Esophagus squamous epithelium (tissue), 4 donors: ENCODE measurements at regions not wholly inside any gene's neighbourhood (a gene's known extent, or its start where the extent isn't known, plus 50 kb on each side); places are given as distances from the start of the nearest gene placed in this dataset.

Source experiments
- POLR2A ChIP-seq, 4 donors: fragments of 450-650 bp; IDR thresholded peaks; one replicate each; pipeline ENCODE4 v1.6.1; 2017; ENCODE audit warnings: antibody characterized with exemption in 4 of 4, mild to moderate bottlenecking in 4 of 4, moderate library complexity in 3 of 4
- TF ChIP-seq, protein P1 (sequence below), 6 experiments: fragments of 450-650 bp in 4 of 6; fragments of 200-600 bp in 2 of 6; sonication (generic) in 2 of 6; IDR thresholded peaks; one replicate each; pipeline ENCODE4 v1.5.1; 2016 to 2019; ENCODE audit warnings: antibody characterized with exemption in 6 of 6, mild to moderate bottlenecking in 4 of 6, moderate library complexity in 4 of 6

GRCh38 chr20:6956574-6956973 is 189.1 kb downstream of the BMP2 start:
- TF ChIP-seq, protein P1, sequence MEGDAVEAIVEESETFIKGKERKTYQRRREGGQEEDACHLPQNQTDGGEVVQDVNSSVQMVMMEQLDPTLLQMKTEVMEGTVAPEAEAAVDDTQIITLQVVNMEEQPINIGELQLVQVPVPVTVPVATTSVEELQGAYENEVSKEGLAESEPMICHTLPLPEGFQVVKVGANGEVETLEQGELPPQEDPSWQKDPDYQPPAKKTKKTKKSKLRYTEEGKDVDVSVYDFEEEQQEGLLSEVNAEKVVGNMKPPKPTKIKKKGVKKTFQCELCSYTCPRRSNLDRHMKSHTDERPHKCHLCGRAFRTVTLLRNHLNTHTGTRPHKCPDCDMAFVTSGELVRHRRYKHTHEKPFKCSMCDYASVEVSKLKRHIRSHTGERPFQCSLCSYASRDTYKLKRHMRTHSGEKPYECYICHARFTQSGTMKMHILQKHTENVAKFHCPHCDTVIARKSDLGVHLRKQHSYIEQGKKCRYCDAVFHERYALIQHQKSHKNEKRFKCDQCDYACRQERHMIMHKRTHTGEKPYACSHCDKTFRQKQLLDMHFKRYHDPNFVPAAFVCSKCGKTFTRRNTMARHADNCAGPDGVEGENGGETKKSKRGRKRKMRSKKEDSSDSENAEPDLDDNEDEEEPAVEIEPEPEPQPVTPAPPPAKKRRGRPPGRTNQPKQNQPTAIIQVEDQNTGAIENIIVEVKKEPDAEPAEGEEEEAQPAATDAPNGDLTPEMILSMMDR (IDR thresholded peaks at IDR 0.05): no peak
- no peak for TF ChIP-seq POLR2A (IDR thresholded peaks at IDR 0.05)
